SK-MEL-5 (cell line): ENCODE measurements at regions not wholly inside any gene's neighbourhood (a gene's known extent, or its start where the extent isn't known, plus 50 kb on each side); places are given as distances from the start of the nearest gene placed in this dataset.
A peak's percentile ranks its signal among the peaks of the same experiment; 100 is the strongest.
"Not testable (repeated sequence)": the region's sequence is repeated elsewhere in the genome, so short reads cannot be mapped to it uniquely, and the experiment has no call there.

Experiments used
- DNase-seq: peaks from one replicate; pipeline ENCODE4 v3.0.0-alpha.2; 2016; ENCODE audit warnings: low read depth, low spot score
- in situ Hi-C: cut with HindIII; loops from 2 replicates; pipeline ENCODE4 v1.10.0; 2016; ENCODE audit warnings: low sequenced_read_pairs, high pct_unique_total_duplicates, low pct_unique_long_range_greater_than_20kb

DNA sequence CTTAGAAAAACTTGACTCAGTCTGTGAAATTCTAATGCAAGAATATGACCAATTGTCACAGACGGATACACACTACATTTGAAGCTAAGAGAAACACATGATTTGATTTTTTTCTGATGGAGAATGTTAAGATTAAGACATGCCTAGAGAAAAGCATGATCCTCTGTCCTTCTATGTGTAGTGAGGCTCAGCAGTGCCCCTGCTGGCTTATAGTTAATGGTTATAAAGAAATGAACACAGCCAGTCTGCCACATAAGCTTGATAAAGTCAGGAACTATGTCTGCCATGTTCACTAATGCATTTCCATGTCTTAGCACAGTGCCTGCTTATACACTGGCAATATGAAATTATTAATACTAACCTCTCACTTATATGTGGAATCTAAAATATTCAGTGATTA lies 168.1 kb upstream of the DAAM1 start:
- peak; percentile 67 for DNase-seq
- in situ Hi-C loops = no loop called here

GRCh38 chr14:59022144-59022543 lies 166.3 kb upstream of the DAAM1 start:
- peak; percentile 61 for DNase-seq
- in situ Hi-C loops = no loop called here

- in situ Hi-C loops = no loop called here
- DNase-seq = no peak
Measured at GRCh38 chr14:59026081-59026480, 162.4 kb upstream of the DAAM1 start.

- DNase-seq, in situ Hi-C loops: not testable (repeated sequence)
Measured at GRCh38 chr14:59026640-59027039, 161.8 kb upstream of the DAAM1 start.

GRCh38 chr14:59028476-59029202 lies 159.8 kb upstream of the DAAM1 start:
- in situ Hi-C loops = no loop called here
- peak; percentile 79 for DNase-seq

GRCh38 chr14:59032826-59033225 lies 155.6 kb upstream of the DAAM1 start:
- in situ Hi-C loops = no loop called here
- no peak for DNase-seq

GRCh38 chr14:59036134-59036533 lies 152.3 kb upstream of the DAAM1 start:
- no peak for DNase-seq
- in situ Hi-C loops = no loop called here

DNA sequence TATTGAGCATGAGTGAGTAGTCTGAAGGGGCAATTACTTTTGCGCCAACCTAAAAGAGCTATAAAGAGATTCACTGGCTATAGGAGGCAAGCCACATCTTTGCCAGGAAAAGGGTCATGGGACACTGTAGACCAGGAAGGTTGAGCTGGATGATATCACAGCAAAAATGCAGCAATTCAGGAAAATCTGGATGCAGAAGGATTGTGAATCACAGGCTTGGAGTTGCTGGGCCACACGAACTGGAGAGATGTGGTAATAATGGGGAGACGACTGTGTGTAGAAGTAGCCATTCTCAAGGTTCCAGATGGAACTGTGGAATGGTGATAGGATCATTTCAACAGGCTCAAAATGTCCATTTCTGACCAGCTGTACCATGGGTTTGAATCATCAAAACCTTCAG lies 151.4 kb upstream of the DAAM1 start:
- no peak for DNase-seq
- in situ Hi-C loops = no loop called here

DNA sequence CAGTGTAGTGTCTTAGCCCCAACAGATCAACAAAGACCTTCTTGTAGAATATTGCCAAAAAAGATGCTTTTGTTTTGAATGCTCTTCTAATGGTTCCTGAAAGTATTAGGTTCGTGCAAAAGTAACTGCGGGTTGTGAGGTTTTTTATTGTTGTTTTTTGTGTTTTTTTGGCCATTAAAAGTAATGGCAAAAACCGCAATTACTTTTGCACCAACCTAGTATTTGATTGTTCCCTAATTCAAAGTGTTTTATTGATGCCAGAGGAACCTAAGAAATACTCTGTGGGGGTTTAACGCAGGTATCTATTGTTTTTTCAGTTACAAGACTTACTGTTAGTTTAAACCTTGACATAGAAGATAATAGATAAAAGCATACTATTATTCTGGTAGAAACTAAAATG lies 150.8 kb upstream of the DAAM1 start:
- in situ Hi-C loops = no loop called here
- no peak for DNase-seq

DNA sequence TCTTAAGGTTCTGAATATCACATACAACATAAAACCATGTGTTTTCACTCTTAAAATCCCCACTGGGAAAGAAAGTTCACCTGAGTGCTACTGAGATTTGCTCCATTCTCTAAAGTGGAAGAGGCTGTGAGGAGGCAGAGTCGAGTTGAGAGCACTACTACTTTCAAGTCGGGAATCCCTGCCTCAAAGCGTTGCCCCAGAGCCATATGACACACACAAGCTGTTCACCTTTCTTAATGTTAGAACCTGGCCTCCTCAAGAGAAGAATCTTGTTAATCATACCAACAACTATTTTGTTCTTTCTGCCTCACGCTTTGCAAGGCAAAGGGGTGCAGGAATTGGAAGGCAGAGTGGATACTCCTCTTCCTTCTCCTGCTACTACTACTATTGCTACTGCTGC lies 149.7 kb upstream of the DAAM1 start:
- no peak for DNase-seq
- in situ Hi-C loops = no loop called here

- DNase-seq = no peak
- in situ Hi-C loops = no loop called here
Measured at GRCh38 chr14:59041308-59041707, 147.2 kb upstream of the DAAM1 start.

- DNase-seq = no peak
- in situ Hi-C loops = no loop called here
Measured at GRCh38 chr14:59044707-59045106, 143.8 kb upstream of the DAAM1 start.

- no peak for DNase-seq
- in situ Hi-C loops = no loop called here
Measured at GRCh38 chr14:59046746-59047145, 141.7 kb upstream of the DAAM1 start.

GRCh38 chr14:59055006-59055405 lies 133.5 kb upstream of the DAAM1 start:
- DNase-seq = no peak
- in situ Hi-C loops = no loop called here

- DNase-seq = peak; percentile 64
- in situ Hi-C loops = no loop called here
Measured at GRCh38 chr14:59055439-59056045, 132.9 kb upstream of the DAAM1 start.

DNA sequence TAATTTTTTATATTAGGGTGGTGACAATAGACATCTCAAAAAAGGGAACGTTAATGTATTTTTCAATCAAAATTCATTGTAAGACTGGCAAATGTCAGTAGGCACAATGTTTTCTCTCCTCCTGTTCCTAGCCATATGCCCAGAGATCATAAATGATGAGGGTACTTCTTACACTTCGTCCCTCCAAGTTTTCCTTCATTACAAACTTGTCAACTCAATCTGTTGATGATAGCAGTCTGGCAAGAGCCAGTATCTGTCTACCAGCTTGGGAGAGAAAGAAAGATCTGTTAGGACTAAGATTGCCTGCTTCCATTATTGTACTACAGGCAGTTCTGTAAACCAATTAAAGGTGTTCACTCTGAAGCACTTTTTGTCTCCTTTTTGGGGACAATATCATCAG lies 130.9 kb upstream of the DAAM1 start:
- DNase-seq = no peak
- in situ Hi-C loops = no loop called here

- in situ Hi-C loops, DNase-seq: not testable (repeated sequence)
Measured at GRCh38 chr14:59058776-59059175, 129.7 kb upstream of the DAAM1 start.

DNA sequence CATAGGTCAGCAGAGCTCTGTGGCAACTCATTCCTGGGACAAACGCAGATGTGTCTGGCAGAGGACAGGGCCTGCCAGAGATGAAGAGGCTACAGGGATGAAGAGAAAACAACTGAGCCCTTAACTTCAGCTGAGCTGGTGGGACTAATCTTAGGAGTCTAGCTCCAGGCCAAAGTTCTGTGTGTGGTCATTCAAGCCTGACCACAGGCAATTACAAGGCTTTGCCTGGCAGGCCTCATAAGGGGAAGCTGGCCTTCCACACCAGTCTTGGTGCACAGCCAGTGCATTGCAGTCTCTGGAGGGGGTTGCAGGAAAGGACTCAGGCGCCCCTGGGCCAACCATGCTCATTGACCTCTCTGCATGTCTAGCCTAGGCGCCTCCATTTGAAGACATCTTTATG lies 127.6 kb upstream of the DAAM1 start:
- DNase-seq = peak; percentile 19
- in situ Hi-C loops = no loop called here

DNA sequence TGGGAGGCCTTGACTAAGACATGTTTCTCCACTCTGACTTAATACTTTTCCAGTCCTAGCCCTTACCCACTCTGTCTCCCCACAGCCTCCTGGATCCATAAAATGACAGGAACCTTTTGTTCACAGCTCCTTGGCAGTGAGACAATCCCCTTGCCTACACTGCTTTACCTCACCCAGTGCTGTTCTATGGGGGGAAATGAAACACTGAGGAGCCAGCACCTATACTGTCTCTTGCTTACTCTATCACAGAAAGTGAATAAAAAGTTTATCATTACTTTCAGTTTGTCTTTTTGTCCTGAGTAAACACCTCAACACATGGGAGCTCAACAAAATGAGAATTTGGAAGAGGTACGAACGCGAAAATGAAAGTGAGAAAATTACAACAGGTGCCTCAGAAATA lies 127.2 kb upstream of the DAAM1 start:
- in situ Hi-C loops = no loop called here
- DNase-seq = no peak
